NB4 (cell line): ENCODE measurements at regions not wholly inside any gene's neighbourhood (a gene's known extent, or its start where the extent isn't known, plus 50 kb on each side); places are given as distances from the start of the nearest gene placed in this dataset.

ENCODE experiments used
- DNase-seq: peaks from one replicate; pipeline ENCODE4 v3.0.0; 2010; ENCODE audit warnings: low read depth
- H3K4me3 ChIP-seq: one replicate; pipeline ENCODE4 v1.5.1; 2011; ENCODE audit warnings: mild to moderate bottlenecking, low read depth, low read length, moderate library complexity
- MAX ChIP-seq: IDR thresholded peaks from 2 replicates; pipeline ENCODE4 v1.6.1; 2011; ENCODE audit warnings: low read depth, low read length
- MYC ChIP-seq: IDR thresholded peaks from 2 replicates; pipeline ENCODE4 v1.6.1; 2011; ENCODE audit warnings: low read depth, low read length
- POLR2A ChIP-seq: IDR thresholded peaks from 2 replicates; pipeline ENCODE4 v1.6.1; 2011; ENCODE audit warnings: mild to moderate bottlenecking; ENCODE audit not compliant: insufficient read length; ENCODE audit errors: extremely low read depth
- TF ChIP-seq, protein P1 (sequence below): IDR thresholded peaks from one replicate; pipeline ENCODE4 v1.5.1; 2012; ENCODE audit warnings: low read depth, low read length

DNA sequence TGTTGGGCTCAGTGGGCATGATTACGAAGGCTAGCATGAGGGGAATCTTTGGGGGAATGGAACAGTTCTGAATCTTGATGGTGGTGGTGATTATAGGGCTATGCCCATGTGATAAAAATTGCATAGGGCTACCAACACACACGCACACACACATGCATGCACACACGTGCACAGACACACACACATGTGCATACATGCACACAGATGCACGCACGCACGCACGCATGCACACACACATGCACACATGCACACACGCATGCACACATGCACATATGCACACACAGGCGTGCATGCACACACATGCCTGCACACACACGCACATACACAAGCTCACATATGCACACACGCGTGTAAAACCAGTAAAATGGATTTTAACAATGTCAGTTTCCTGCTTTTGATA is 85.9 kb downstream of the MUC16 start:
- TF ChIP-seq, protein P1, sequence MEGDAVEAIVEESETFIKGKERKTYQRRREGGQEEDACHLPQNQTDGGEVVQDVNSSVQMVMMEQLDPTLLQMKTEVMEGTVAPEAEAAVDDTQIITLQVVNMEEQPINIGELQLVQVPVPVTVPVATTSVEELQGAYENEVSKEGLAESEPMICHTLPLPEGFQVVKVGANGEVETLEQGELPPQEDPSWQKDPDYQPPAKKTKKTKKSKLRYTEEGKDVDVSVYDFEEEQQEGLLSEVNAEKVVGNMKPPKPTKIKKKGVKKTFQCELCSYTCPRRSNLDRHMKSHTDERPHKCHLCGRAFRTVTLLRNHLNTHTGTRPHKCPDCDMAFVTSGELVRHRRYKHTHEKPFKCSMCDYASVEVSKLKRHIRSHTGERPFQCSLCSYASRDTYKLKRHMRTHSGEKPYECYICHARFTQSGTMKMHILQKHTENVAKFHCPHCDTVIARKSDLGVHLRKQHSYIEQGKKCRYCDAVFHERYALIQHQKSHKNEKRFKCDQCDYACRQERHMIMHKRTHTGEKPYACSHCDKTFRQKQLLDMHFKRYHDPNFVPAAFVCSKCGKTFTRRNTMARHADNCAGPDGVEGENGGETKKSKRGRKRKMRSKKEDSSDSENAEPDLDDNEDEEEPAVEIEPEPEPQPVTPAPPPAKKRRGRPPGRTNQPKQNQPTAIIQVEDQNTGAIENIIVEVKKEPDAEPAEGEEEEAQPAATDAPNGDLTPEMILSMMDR, result no peak
- TF ChIP-seq MAX, result no peak
- no peak for TF ChIP-seq POLR2A
- TF ChIP-seq MYC, result no peak
- no peak for DNase-seq
- no peak overlapping the region for H3K4me3 ChIP-seq

- TF ChIP-seq MYC, result no peak
- no peak for DNase-seq
- no peak overlapping the region for H3K4me3 ChIP-seq
Measured at GRCh38 chr19:8926341-8926740, 83.9 kb downstream of the MUC16 start.

DNA sequence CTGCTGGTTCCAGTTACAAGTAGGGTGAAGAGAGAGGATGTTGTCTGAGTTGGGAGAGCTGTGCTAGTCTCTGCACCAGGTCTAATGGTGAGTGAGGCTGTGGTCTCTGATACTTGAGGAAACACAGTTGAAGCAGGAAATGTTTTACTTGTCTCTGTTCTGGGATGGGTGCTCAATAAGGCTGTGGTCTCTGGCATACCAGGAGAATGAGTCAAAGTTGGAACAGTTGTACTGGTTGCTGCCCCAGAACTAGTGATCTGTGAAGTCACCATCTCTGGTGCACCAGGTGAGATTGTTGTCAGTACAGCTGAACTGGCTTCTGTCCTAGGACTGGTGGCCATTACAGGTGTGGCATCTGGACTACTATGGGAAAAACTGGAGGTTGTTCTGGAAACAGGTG is 74.7 kb downstream of the MUC16 start:
- H3K4me3 ChIP-seq, result no peak overlapping the region
- TF ChIP-seq MYC (no peak), POLR2A (no peak), MAX (no peak)
- TF ChIP-seq, protein P1, result no peak
- no peak for DNase-seq

DNA sequence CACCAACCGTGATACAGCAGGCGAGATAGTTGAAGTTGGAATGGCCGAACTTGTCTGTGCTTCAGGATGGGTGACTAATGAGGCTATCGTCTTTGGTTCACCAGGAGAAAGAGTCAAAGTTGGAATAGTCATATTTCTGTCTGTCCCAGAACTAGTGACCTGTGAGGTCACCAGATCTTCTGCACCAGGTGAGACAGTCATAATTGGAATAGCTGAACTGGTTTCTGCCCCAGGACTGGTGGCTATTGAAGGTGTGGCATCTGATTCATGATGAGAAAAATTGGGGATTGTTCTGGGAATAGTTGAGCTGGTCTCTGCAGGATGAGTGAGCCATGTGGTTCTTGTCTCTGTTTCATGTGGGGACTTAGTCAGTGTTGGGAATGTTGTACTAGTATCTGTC is 71.6 kb downstream of the MUC16 start:
- no peak for DNase-seq
- H3K4me3 ChIP-seq, result no peak overlapping the region
- TF ChIP-seq POLR2A (no peak), MYC (no peak), MAX (no peak)
- TF ChIP-seq, protein P1, result no peak
